Vagina (tissue), 2 donors: ENCODE measurements at regions not wholly inside any gene's neighbourhood (a gene's known extent, or its start where the extent isn't known, plus 50 kb on each side); places are given as distances from the start of the nearest gene placed in this dataset.

ENCODE experiments used
- DNase-seq, 2 donors: peaks; one replicate each; pipeline ENCODE4 v3.0.0-alpha.2; 2017; ENCODE audit errors: extremely low spot score in 2 of 2
- H3K27ac ChIP-seq: fragments of 200-600 bp; sonication (generic); one replicate; pipeline ENCODE4 v1.5.1; 2019
- H3K27me3 ChIP-seq: fragments of 200-600 bp; sonication (generic); one replicate; pipeline ENCODE4 v1.5.1; 2019
- H3K36me3 ChIP-seq, 2 donors: fragments of 200-600 bp; sonication (generic); one replicate each; pipeline ENCODE4 v1.5.1; 2017 to 2019
- H3K4me1 ChIP-seq: fragments of 200-600 bp; sonication (generic); one replicate; pipeline ENCODE4 v1.5.1; 2019
- H3K4me3 ChIP-seq, 2 donors: fragments of 200-600 bp; sonication (generic); 1 replicate in 1 of 2; 2 replicates in 1 of 2; pipeline ENCODE4 v1.5.1; 2016 to 2019
- H3K9me3 ChIP-seq: fragments of 200-600 bp; sonication (generic); one replicate; pipeline ENCODE4 v1.5.1; 2019
- POLR2A ChIP-seq, 2 donors: fragments of 450-650 bp; IDR thresholded peaks; one replicate each; pipeline ENCODE4 v1.6.1; 2017; ENCODE audit warnings: antibody characterized with exemption in 2 of 2, mild to moderate bottlenecking in 2 of 2, moderate library complexity in 2 of 2
- POLR2AphosphoS5 ChIP-seq, 2 donors: sonication (generic); formaldehyde crosslinking; IDR thresholded peaks; one replicate each; pipeline ENCODE4 v1.9.0; 2017; ENCODE audit warnings: antibody characterized with exemption in 2 of 2, mild to moderate bottlenecking in 2 of 2, low read depth in 1 of 2; ENCODE audit not compliant: insufficient read depth in 1 of 2
- intact Hi-C: fragments of 100-400 bp; cut with DNase I; formaldehyde crosslinking; loops from one replicate; pipeline ENCODE4 v1.15.1; 2023
- TF ChIP-seq, protein P1 (sequence below), 3 experiments: fragments of 450-650 bp in 2 of 3; fragments of 200-600 bp in 1 of 3; sonication (generic) in 1 of 3; IDR thresholded peaks; one replicate each; pipeline ENCODE4 v1.5.1; 2017 to 2019; ENCODE audit warnings: antibody characterized with exemption in 3 of 3, mild to moderate bottlenecking in 2 of 3, moderate library complexity in 2 of 3

DNA sequence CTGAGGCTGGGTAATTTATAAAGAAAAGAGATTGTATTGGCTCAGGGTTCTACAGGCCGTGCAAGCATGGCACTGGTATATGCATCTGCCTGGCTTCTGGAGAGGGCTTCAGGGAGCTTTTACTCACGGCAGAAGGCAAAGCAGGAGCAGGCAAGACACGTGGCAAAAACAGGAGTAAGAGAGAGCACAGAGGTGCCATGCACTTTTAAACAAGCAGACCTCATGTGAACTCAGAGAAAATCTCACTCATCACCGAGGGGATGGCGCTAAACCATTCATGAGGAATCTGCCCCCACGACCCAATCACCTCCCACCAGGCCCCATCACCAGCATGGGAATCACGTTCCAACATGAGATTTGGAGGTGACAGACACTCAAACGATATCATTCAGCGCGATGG is 400.7 kb upstream of the RUNX1 start:
- Histone ChIP-seq H3K36me3 (no peaks in the 10 kb centered on the region), H3K9me3 (no peaks in the 10 kb centered on the region), H3K4me1 (no peaks in the 10 kb centered on the region), H3K27ac (no peak overlapping the region), H3K4me3 (no peak overlapping the region), H3K27me3 (no peaks in the 10 kb centered on the region)
- no peak for DNase-seq
- TF ChIP-seq POLR2AphosphoS5 (IDR thresholded peaks at IDR 0.05; ENCODE audit: insufficient read depth in 1 of 2, low read depth in 1 of 2) (no peak), POLR2A (IDR thresholded peaks at IDR 0.05) (no peak)
- TF ChIP-seq, protein P1, sequence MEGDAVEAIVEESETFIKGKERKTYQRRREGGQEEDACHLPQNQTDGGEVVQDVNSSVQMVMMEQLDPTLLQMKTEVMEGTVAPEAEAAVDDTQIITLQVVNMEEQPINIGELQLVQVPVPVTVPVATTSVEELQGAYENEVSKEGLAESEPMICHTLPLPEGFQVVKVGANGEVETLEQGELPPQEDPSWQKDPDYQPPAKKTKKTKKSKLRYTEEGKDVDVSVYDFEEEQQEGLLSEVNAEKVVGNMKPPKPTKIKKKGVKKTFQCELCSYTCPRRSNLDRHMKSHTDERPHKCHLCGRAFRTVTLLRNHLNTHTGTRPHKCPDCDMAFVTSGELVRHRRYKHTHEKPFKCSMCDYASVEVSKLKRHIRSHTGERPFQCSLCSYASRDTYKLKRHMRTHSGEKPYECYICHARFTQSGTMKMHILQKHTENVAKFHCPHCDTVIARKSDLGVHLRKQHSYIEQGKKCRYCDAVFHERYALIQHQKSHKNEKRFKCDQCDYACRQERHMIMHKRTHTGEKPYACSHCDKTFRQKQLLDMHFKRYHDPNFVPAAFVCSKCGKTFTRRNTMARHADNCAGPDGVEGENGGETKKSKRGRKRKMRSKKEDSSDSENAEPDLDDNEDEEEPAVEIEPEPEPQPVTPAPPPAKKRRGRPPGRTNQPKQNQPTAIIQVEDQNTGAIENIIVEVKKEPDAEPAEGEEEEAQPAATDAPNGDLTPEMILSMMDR (IDR thresholded peaks at IDR 0.05), result no peak
- intact Hi-C loops, result no loop called here

DNA sequence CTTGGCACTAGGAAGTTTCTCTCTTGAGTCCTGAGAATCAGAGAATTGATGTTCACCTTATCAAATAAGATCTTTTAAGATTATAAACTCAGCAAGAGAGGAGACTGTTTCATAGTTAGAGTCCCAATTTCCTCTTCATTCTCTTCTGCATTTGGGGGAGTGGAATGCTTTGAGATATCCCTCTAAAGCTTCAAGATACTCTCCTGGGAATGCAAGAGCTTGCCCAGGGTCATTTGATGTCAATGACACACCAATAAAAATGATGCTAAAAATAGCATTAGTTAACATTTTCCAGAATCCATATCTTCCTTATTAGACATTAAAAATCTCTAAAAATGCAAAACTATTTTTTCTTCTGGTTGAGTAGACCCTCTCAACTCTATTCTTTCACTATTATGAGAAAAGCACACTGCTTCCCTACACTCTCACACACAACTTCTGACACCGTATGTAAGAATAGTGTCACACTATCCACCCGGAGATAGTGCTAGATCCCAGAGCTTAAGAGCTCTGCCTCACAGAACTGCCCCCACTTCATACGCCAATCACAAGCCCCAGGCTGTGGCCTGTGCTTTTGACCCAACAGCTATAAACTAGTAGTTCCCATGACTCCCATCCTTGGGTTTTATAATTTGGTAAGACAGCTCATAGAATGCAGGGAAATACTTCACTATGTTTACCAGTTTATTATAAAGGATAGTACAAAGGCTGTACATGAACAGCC is 399.9 kb upstream of the RUNX1 start:
- no peaks in the 10 kb centered on the region for H3K9me3 ChIP-seq
- TF ChIP-seq POLR2A (IDR thresholded peaks at IDR 0.05) (no peak), POLR2AphosphoS5 (IDR thresholded peaks at IDR 0.05; ENCODE audit: insufficient read depth in 1 of 2, low read depth in 1 of 2) (no peak)
- H3K36me3 ChIP-seq, result no peaks in the 10 kb centered on the region
- H3K4me3 ChIP-seq, result no peak overlapping the region
- intact Hi-C loops, result no loop called here
- DNase-seq, result no peak
- H3K27me3 ChIP-seq, result no peaks in the 10 kb centered on the region
- no peak overlapping the region for H3K27ac ChIP-seq
- no peaks in the 10 kb centered on the region for H3K4me1 ChIP-seq

DNA sequence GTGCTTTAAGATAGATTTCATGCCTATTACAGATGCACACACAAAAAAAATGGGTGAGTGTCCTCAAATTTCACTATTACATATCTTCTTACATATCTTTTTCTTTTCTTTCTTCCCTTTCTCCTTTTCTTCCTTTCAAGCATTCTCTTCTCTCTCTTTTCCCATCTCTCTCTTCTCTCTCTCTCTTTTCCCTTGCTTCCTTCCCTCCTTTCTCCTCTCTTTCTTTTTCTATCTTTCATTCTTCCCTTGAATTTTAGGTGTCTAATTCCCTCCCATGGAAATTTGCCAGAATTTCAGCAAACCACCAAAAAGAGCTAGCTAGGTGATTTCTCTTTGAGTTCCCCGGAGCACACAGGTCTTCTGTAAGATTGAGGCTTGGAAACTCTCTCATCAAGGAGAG is 395.3 kb upstream of the RUNX1 start:
- Histone ChIP-seq H3K9me3 (no peaks in the 10 kb centered on the region), H3K27me3 (no peaks in the 10 kb centered on the region), H3K4me1 (no peaks in the 10 kb centered on the region), H3K4me3 (no peak overlapping the region), H3K27ac (no peak overlapping the region), H3K36me3 (no peaks in the 10 kb centered on the region)
- TF ChIP-seq POLR2A (IDR thresholded peaks at IDR 0.05), result no peak
- TF ChIP-seq, protein P1 (IDR thresholded peaks at IDR 0.05), result no peak
- no peak for TF ChIP-seq POLR2AphosphoS5 (IDR thresholded peaks at IDR 0.05; ENCODE audit: insufficient read depth in 1 of 2, low read depth in 1 of 2)
- intact Hi-C loops, result no loop called here
- DNase-seq, result no peak

DNA sequence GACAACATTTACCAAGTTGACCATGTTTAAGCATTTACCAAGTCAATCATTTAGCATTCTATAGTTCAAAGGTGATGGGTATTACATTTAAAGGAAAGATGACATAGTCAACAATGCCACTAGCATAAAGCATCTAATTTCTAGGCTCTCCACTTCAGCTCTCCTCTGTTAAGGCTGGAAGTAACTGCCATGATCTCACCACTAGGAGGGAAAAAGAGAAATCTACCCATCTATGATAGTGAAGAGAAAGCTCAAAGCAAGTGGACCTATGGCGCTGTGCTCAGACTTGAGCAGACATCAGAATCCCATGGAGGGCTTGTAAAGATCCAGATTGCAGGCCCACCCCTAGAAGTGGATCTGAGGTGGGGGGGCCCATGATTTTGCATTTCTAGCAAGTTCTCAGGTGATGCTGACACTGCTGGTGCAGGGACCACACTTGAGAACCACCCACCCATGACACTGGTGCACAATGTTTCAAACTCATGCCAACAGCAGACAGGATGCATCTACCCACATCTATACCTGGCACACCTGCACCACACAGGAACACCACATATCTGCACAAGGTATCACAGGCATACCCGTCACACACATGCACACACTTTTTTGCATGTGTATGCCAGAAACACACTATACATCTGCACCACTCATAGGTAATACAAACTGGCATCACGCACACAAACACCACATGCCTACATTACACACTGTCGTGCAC is 392.9 kb upstream of the RUNX1 start:
- Histone ChIP-seq H3K27ac (no peak overlapping the region), H3K27me3 (no peaks in the 10 kb centered on the region), H3K4me3 (no peak overlapping the region), H3K4me1 (peaks cover 7% of the 10 kb centered on the region), H3K36me3 (no peaks in the 10 kb centered on the region), H3K9me3 (no peaks in the 10 kb centered on the region)
- intact Hi-C loops, result no loop called here
- no peak for DNase-seq
- no peak for TF ChIP-seq POLR2AphosphoS5 (IDR thresholded peaks at IDR 0.05; ENCODE audit: insufficient read depth in 1 of 2, low read depth in 1 of 2)

DNA sequence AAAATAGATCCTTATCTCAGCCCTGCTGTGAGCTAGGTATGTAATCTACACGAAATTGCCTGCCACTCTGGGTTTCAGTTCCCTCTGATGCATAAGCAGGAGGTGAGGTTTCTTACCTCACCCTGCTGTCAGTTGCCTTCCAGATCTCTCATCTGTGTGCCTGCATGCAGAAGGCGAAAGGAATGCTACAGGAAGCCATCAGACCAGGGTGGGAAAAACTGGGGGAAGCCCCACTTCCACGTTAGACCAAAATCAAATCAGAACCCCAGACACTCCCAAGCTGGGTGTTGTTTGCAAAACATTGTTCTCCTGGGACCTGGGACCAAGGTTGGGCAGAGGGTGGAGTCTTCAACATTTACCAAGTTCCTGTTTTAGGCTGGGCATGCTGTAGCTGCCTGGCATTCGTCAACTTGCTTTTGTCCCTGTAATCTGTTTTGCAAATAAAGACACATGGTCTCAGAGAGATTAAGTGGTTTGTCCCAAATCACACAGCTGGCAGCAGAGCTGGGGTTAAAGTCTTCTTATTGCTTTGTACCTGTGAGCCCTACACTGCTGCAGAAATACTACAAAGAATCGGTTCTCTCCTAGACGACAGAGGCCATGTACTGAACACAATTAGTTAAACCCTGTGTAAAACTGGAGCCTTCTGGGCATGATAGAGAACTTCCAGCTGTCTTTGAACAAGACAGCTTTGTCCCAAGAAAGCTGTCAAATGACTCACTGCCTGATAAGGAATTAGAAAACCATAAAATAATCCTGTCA is 389.7 kb upstream of the RUNX1 start:
- DNase-seq, result no peak
- peaks cover 7% of the 10 kb centered on the region for H3K4me1 ChIP-seq
- H3K27me3 ChIP-seq, result no peaks in the 10 kb centered on the region
- no peak for TF ChIP-seq POLR2AphosphoS5 (IDR thresholded peaks at IDR 0.05; ENCODE audit: insufficient read depth in 1 of 2, low read depth in 1 of 2)
- no peak for TF ChIP-seq POLR2A (IDR thresholded peaks at IDR 0.05)
- TF ChIP-seq, protein P1 (IDR thresholded peaks at IDR 0.05), result no peak
- H3K27ac ChIP-seq, result no peak overlapping the region
- no peaks in the 10 kb centered on the region for H3K9me3 ChIP-seq
- no peak overlapping the region for H3K4me3 ChIP-seq
- H3K36me3 ChIP-seq, result no peaks in the 10 kb centered on the region
- intact Hi-C loops, result no loop called here
